Esophagus squamous epithelium (tissue), 4 donors: ENCODE measurements at regions not wholly inside any gene's neighbourhood (a gene's known extent, or its start where the extent isn't known, plus 50 kb on each side); places are given as distances from the start of the nearest gene placed in this dataset.

Source experiments
- POLR2A ChIP-seq, 4 donors: fragments of 450-650 bp; IDR thresholded peaks; one replicate each; pipeline ENCODE4 v1.6.1; 2017; ENCODE audit warnings: antibody characterized with exemption in 4 of 4, mild to moderate bottlenecking in 4 of 4, moderate library complexity in 3 of 4
- TF ChIP-seq, protein P1 (sequence below), 6 experiments: fragments of 450-650 bp in 4 of 6; fragments of 200-600 bp in 2 of 6; sonication (generic) in 2 of 6; IDR thresholded peaks; one replicate each; pipeline ENCODE4 v1.5.1; 2016 to 2019; ENCODE audit warnings: antibody characterized with exemption in 6 of 6, mild to moderate bottlenecking in 4 of 6, moderate library complexity in 4 of 6

- TF ChIP-seq, protein P1, sequence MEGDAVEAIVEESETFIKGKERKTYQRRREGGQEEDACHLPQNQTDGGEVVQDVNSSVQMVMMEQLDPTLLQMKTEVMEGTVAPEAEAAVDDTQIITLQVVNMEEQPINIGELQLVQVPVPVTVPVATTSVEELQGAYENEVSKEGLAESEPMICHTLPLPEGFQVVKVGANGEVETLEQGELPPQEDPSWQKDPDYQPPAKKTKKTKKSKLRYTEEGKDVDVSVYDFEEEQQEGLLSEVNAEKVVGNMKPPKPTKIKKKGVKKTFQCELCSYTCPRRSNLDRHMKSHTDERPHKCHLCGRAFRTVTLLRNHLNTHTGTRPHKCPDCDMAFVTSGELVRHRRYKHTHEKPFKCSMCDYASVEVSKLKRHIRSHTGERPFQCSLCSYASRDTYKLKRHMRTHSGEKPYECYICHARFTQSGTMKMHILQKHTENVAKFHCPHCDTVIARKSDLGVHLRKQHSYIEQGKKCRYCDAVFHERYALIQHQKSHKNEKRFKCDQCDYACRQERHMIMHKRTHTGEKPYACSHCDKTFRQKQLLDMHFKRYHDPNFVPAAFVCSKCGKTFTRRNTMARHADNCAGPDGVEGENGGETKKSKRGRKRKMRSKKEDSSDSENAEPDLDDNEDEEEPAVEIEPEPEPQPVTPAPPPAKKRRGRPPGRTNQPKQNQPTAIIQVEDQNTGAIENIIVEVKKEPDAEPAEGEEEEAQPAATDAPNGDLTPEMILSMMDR (IDR thresholded peaks at IDR 0.05) = no peak
- TF ChIP-seq POLR2A (IDR thresholded peaks at IDR 0.05) = no peak
These were observed 145.1 kb downstream of the PTPRU start for GRCh38 chr1:29381426-29381825.
